ENCODE measurements at regions not wholly inside any gene's neighbourhood (a gene's known extent, or its start where the extent isn't known, plus 50 kb on each side); places are given as distances from the start of the nearest gene placed in this dataset.

GRCh38 chr22:27230189-27230588 is 571.4 kb downstream of the MN1 start:
- TF ChIP-seq CTCF (IDR thresholded peaks at IDR 0.05) (no peak), POLR2A (IDR thresholded peaks at IDR 0.05) (no peak)

Measured in adrenal gland (tissue), 5 donors.